ENCODE measurements at regions not wholly inside any gene's neighbourhood (a gene's known extent, or its start where the extent isn't known, plus 50 kb on each side); places are given as distances from the start of the nearest gene placed in this dataset.

DNA sequence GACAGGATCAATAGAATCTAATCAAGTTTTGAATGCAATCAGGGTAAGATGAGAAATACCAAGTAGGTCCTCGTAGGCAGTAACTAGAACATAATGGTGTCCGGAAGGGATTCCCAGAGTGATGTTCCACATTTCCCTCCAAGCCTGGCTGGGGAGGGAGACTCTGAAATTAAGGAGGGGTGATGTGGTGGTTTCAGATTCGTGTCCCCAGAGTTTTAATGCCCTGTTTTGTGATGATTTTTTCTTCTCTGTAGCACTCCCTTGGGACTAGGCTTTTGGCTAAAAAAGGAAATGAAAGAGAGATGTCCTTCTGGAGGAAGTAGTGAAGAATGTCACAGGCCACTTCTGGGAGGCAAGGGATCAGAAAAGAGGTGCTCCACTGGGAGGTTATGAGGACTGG lies 108.3 kb upstream of the CACNA2D3 start:
- H3K9ac ChIP-seq (replicated peaks in 1 of 4; ENCODE audit: extremely low read depth in 1 of 4, low read depth in 3 of 4, low read length in 3 of 4), result no peak overlapping the region
- no peaks in the 10 kb centered on the region for H3K4me1 ChIP-seq (replicated peaks in 1 of 4; ENCODE audit: control insufficient read depth in 3 of 4, insufficient read depth in 4 of 4, low read length in 3 of 4)
- H4K5ac ChIP-seq (ENCODE audit: insufficient read length, low read depth, low read length), result no peak overlapping the region
- H3K4ac ChIP-seq (replicated peaks; ENCODE audit: insufficient read length, low read depth, low read length), result no peak overlapping the region
- no peak overlapping the region for H2BK120ac ChIP-seq (replicated peaks; ENCODE audit: low read depth, low read length)
- no peak overlapping the region for H3K18ac ChIP-seq (ENCODE audit: extremely low read depth, low read length)
- H3K23me2 ChIP-seq (ENCODE audit: low read depth, low read length), result no peaks in the 10 kb centered on the region
- no peak overlapping the region for H4K8ac ChIP-seq (ENCODE audit: extremely low read depth, insufficient read depth, low read length)
- no peak for DNase-seq (ENCODE audit: low read depth in 1 of 2, low spot score in 2 of 2)
- H3K27ac ChIP-seq (ENCODE audit: low read depth, low read length), result no peak overlapping the region
- no peak overlapping the region for H3K56ac ChIP-seq (replicated peaks; ENCODE audit: insufficient read length, low read depth, low read length)
- 75% methylated on average over 3 of the region's 3 CpGs; no CpG with 5 or more reads in 1 of the 2 experiments for WGBS, 2 experiments (ENCODE audit: extremely low coverage in 1 of 2, insufficient coverage in 1 of 2, insufficient read length in 1 of 2, insufficient replicate concordance in 2 of 2, low coverage in 1 of 2, low lambda C conversion rate in 2 of 2, missing lambda C conversion rate in 1 of 2)
- H3K4me2 ChIP-seq (ENCODE audit: insufficient read depth in 1 of 2, low read depth in 2 of 2, low read length in 2 of 2), result no peak overlapping the region
- H2AK5ac ChIP-seq (ENCODE audit: low read depth, low read length), result no peak overlapping the region
- H3K23ac ChIP-seq (ENCODE audit: insufficient read length), result no peak overlapping the region
- H3K79me2 ChIP-seq (ENCODE audit: control insufficient read depth in 1 of 2, insufficient read depth in 2 of 2, low read length in 2 of 2), result no peaks in the 10 kb centered on the region
- peak overlapping the region; percentile 16; the same call in 1 of the 2 replicates for H2BK15ac ChIP-seq (ENCODE audit: low read length)
- no peak overlapping the region for H3K14ac ChIP-seq (ENCODE audit: insufficient read length)
- ChIA-PET CTCF (ENCODE audit: partially characterized antibody) (interaction anchor here (0.6 kb wide), 1 partner anchor 1274 kb away, joined by 4 read pairs; no protein-coding TSS in a partner anchor), POLR2A (ENCODE audit: partially characterized antibody) (no interaction called here)
- no peak overlapping the region for H2AFZ ChIP-seq (ENCODE audit: low read length)
- no peaks in the 10 kb centered on the region for H3K27me3 ChIP-seq (replicated peaks in 1 of 4; ENCODE audit: control insufficient read depth in 3 of 4, extremely low read depth in 1 of 4, insufficient read depth in 3 of 4, low read length in 3 of 4)
- H4K91ac ChIP-seq (replicated peaks; ENCODE audit: insufficient read length, low read length), result no peak overlapping the region
- FAIRE-seq, result no peak
- H2BK5ac ChIP-seq (ENCODE audit: low read depth, low read length), result no peak overlapping the region
- no peak overlapping the region for H2BK12ac ChIP-seq (ENCODE audit: low read depth, low read length)
- no peak overlapping the region for H2BK20ac ChIP-seq (ENCODE audit: low read length)
- no peaks in the 10 kb centered on the region; a peak in 1 of 8 replicates for H3K36me3 ChIP-seq (ENCODE audit: control insufficient read depth in 2 of 4, insufficient read depth in 4 of 4, low read length in 3 of 4)
- no peaks in the 10 kb centered on the region for H3K79me1 ChIP-seq (ENCODE audit: low read depth, low read length)
- H4K20me1 ChIP-seq (replicated peaks in 1 of 2; ENCODE audit: control insufficient read depth in 1 of 2, insufficient read depth in 2 of 2, low read length in 2 of 2), result no peaks in the 10 kb centered on the region
- no peak overlapping the region for H3K4me3 ChIP-seq (ENCODE audit: extremely low read depth in 1 of 4, insufficient read depth in 2 of 4, low read depth in 3 of 4, low read length in 4 of 4)
- peaks cover 0 to 5% of the 10 kb centered on the region in 2 experiments; a peak in 1 of 4 replicates for H3K9me3 ChIP-seq (ENCODE audit: insufficient read depth in 2 of 2, low read depth in 1 of 2, low read length in 1 of 2)
- TF ChIP-seq, protein P1, sequence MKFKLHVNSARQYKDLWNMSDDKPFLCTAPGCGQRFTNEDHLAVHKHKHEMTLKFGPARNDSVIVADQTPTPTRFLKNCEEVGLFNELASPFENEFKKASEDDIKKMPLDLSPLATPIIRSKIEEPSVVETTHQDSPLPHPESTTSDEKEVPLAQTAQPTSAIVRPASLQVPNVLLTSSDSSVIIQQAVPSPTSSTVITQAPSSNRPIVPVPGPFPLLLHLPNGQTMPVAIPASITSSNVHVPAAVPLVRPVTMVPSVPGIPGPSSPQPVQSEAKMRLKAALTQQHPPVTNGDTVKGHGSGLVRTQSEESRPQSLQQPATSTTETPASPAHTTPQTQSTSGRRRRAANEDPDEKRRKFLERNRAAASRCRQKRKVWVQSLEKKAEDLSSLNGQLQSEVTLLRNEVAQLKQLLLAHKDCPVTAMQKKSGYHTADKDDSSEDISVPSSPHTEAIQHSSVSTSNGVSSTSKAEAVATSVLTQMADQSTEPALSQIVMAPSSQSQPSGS (IDR thresholded peaks at IDR 0.05; ENCODE audit: low read length), result no peak
- TF ChIP-seq SP2 (IDR thresholded peaks at IDR 0.05; ENCODE audit: low read length) (no peak), SIN3A (conservative IDR thresholded peaks at IDR 0.05 in 1 of 2, IDR thresholded peaks at IDR 0.05 in 1 of 2; ENCODE audit: low read depth in 1 of 2, low read length in 2 of 2) (no peak), NANOG (IDR thresholded peaks at IDR 0.05; ENCODE audit: insufficient read depth, low read depth, low read length, poor library complexity, severe bottlenecking) (no peak)

Measured in H1 (cell line).